Tibial nerve (tissue), 4 donors: ENCODE measurements at regions not wholly inside any gene's neighbourhood (a gene's known extent, or its start where the extent isn't known, plus 50 kb on each side); places are given as distances from the start of the nearest gene placed in this dataset.

ENCODE experiments used
- DNase-seq, 2 donors: peaks; one replicate each; pipeline ENCODE4 v3.0.0-alpha.2; 2019; ENCODE audit warnings: low spot score in 2 of 2
- H3K27ac ChIP-seq, 4 donors: fragments of 200-600 bp; sonication (generic) in 3 of 4; one replicate each; pipeline ENCODE4 v1.5.1; 2017 to 2019; ENCODE audit warnings: mild to moderate bottlenecking in 1 of 4
- H3K27me3 ChIP-seq, 2 donors: fragments of 200-600 bp; sonication (generic) in 1 of 2; one replicate each; pipeline versions ENCODE4 v1.5.1 to v1.6.0; 2017 to 2019
- H3K36me3 ChIP-seq, 3 donors: fragments of 200-600 bp; sonication (generic); one replicate each; pipeline ENCODE4 v1.5.1; 2018 to 2019
- H3K4me1 ChIP-seq, 4 donors: fragments of 200-600 bp; sonication (generic) in 3 of 4; one replicate each; pipeline ENCODE4 v1.5.1; 2017 to 2019
- H3K4me3 ChIP-seq, 4 donors: fragments of 200-600 bp; sonication (generic) in 3 of 4; one replicate each; pipeline ENCODE4 v1.5.1; 2017 to 2019; ENCODE audit warnings: mild to moderate bottlenecking in 1 of 4, moderate library complexity in 1 of 4
- H3K9me3 ChIP-seq, 4 donors: fragments of 200-600 bp; sonication (generic) in 3 of 4; one replicate each; pipeline ENCODE4 v1.5.1; 2017 to 2019
- CTCF ChIP-seq, 5 experiments: fragments of 200-600 bp in 3 of 5; fragments of 450-650 bp in 2 of 5; sonication (generic) in 3 of 5; IDR thresholded peaks; one replicate each; pipeline ENCODE4 v1.5.1; 2016 to 2019; ENCODE audit warnings: antibody characterized with exemption in 5 of 5, mild to moderate bottlenecking in 3 of 5, moderate library complexity in 2 of 5
- EP300 ChIP-seq, 2 donors: sonication (generic); formaldehyde crosslinking; IDR thresholded peaks; one replicate each; pipeline ENCODE4 v1.6.1; 2017; ENCODE audit warnings: antibody characterized with exemption in 2 of 2, mild to moderate bottlenecking in 1 of 2
- POLR2A ChIP-seq, 2 donors: fragments of 450-650 bp; IDR thresholded peaks; one replicate each; pipeline ENCODE4 v1.6.1; 2017; ENCODE audit warnings: antibody characterized with exemption in 2 of 2, mild to moderate bottlenecking in 2 of 2, moderate library complexity in 2 of 2
- WGBS, 2 donors: methylation state at CpG; one replicate each; pipeline ENCODE4 v1.1.5; 2018; 5-methylcytosine and 5-hydroxymethylcytosine counted together

GRCh38 chr18:59778434-59778833 lies 81.2 kb upstream of the CCBE1 start:
- no peaks in the 10 kb centered on the region for H3K27me3 ChIP-seq
- H3K9me3 ChIP-seq = no peaks in the 10 kb centered on the region
- no peak for DNase-seq
- TF ChIP-seq POLR2A (IDR thresholded peaks at IDR 0.05) = no peak
- TF ChIP-seq CTCF (IDR thresholded peaks at IDR 0.05) = no peak
- no peak for TF ChIP-seq EP300 (IDR thresholded peaks at IDR 0.05)
- no peak overlapping the region for H3K4me3 ChIP-seq
- no peaks in the 10 kb centered on the region for H3K36me3 ChIP-seq
- H3K27ac ChIP-seq = no peak overlapping the region
- no peaks in the 10 kb centered on the region for H3K4me1 ChIP-seq
- WGBS, 2 donors = 80 to 85% methylated on average over 1 of the region's 1 CpG

DNA sequence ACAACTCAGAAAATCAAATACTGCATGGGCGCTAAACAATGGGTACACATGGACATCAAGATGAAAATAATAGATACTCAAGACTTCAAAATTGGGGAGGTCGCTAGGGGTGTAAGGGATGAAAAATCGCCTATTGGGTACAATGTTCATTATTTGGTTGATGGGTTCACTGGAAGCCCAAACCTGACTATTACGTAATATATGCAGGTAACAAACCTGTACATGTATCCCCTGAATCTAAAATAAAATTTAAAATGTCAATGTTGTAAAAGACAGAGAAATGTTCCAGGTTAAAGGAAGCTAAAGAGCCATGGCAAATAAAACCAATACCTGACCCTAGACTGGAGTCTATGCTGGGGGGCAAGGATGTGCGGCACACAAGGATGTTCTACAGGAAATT lies 80.4 kb upstream of the CCBE1 start:
- Histone ChIP-seq H3K36me3 (no peaks in the 10 kb centered on the region), H3K27ac (no peak overlapping the region), H3K4me3 (no peak overlapping the region), H3K9me3 (no peaks in the 10 kb centered on the region), H3K27me3 (no peaks in the 10 kb centered on the region), H3K4me1 (no peaks in the 10 kb centered on the region)
- 93 to 95% methylated on average over 5 of the region's 5 CpGs for WGBS, 2 donors
- no peak for TF ChIP-seq CTCF (IDR thresholded peaks at IDR 0.05)
- no peak for TF ChIP-seq EP300 (IDR thresholded peaks at IDR 0.05)
- TF ChIP-seq POLR2A (IDR thresholded peaks at IDR 0.05) = no peak
- no peak for DNase-seq

DNA sequence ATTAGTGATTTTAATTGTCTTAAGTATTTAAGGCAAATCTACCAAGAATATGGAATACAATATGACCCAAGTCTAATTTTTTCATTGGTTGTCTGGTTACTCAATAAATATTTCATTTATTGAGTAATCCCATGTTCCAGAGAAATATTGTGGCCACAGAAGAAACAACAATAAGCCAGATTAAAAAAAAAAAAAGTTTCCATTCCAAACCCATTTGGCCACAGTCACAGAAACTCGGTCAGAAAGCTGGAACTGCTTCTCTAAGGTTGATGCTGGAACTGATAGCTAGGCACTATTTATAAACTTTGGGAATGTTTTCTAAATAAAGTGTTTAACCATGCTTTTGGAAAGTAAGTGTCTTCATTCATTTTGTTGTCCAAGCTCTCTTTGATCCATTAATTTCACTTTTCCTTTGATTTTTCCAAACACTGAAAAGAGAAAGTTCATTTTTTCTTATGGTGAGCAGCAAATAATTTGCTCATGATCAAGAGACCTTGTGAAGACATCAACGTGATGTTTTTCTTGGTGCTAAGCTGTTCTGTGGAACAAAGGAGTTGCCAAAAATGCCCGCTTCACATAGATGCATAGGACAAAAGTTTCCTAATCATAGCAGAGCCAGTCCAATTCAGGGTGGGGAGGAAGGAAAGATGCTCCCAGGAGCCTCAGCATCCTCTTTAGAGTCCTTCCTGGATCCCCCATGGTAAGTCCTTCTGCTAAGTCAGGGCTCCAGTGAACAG lies 72.1 kb upstream of the CCBE1 start:
- H3K27ac ChIP-seq = peak overlapping the region in 2 of 4 donors; percentile 36 to 41
- DNase-seq = peak in 1 of 2 donors; percentile 21
- no peaks in the 10 kb centered on the region for H3K36me3 ChIP-seq
- 61 to 63% methylated on average over 3 of the region's 3 CpGs for WGBS, 2 donors
- no peak overlapping the region for H3K4me3 ChIP-seq
- H3K9me3 ChIP-seq = no peaks in the 10 kb centered on the region
- H3K27me3 ChIP-seq = no peaks in the 10 kb centered on the region
- no peaks in the 10 kb centered on the region for H3K4me1 ChIP-seq
- TF ChIP-seq CTCF (IDR thresholded peaks at IDR 0.05) (no peak), EP300 (IDR thresholded peaks at IDR 0.05) (peak in 1 of 2 donors; percentile 55)

DNA sequence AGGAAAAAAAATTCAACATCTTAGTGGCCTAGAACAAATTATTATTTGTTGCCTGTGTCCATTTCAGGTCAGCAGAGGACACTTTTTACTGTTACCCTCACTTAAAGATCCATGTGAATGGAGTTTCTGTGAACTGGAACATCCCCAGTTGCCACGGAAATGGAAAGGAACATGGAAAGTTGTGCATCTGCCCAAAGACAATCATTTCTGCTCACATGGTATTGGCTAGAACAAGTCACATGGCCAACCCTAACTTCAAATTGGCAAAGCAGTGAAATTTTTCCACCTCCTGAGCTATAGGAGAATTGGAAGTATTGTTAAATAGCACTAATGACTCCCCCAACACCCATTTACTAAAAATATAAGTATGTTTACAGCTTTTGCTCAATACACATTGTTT lies 71.2 kb upstream of the CCBE1 start:
- no peak overlapping the region for H3K4me3 ChIP-seq
- no peak for DNase-seq
- no peaks in the 10 kb centered on the region for H3K36me3 ChIP-seq
- H3K27me3 ChIP-seq = no peaks in the 10 kb centered on the region
- no peaks in the 10 kb centered on the region for H3K9me3 ChIP-seq
- WGBS, 2 donors = 53 to 77% methylated on average over 1 of the region's 1 CpG
- peak overlapping the region in 1 of 4 donors; percentile 25 for H3K27ac ChIP-seq
- TF ChIP-seq POLR2A (IDR thresholded peaks at IDR 0.05) = no peak
- no peak for TF ChIP-seq EP300 (IDR thresholded peaks at IDR 0.05)
- no peak for TF ChIP-seq CTCF (IDR thresholded peaks at IDR 0.05)
- no peaks in the 10 kb centered on the region for H3K4me1 ChIP-seq

DNA sequence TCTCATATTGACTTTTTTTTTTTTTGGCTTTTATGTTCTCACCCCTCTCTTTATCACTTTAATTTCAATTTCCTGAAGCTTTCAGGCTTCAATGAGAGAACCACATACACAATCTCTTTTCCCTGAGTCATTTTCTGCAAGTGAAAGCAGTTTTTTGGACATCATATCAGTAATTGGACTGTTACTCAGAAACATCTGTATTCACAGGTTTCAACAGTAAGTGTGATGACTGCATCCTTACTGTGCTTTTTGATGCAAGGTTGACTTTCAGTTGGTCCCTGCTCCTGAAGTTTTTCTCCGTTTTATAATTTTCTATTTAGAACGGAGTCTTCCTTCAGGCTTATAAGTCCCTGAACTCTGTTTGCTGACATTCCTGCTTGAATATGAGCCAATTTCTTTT lies 70.5 kb upstream of the CCBE1 start:
- DNase-seq = no peak
- no peak for TF ChIP-seq CTCF (IDR thresholded peaks at IDR 0.05)
- TF ChIP-seq EP300 (IDR thresholded peaks at IDR 0.05) = no peak
- no peak for TF ChIP-seq POLR2A (IDR thresholded peaks at IDR 0.05)
- Histone ChIP-seq H3K27me3 (no peaks in the 10 kb centered on the region), H3K4me1 (no peaks in the 10 kb centered on the region), H3K27ac (no peak overlapping the region), H3K36me3 (no peaks in the 10 kb centered on the region), H3K4me3 (no peak overlapping the region), H3K9me3 (no peaks in the 10 kb centered on the region)
- 75 to 83% methylated on average over 2 of the region's 2 CpGs for WGBS, 2 donors
